Gastroesophageal sphincter (tissue), 4 donors: ENCODE measurements at regions not wholly inside any gene's neighbourhood (a gene's known extent, or its start where the extent isn't known, plus 50 kb on each side); places are given as distances from the start of the nearest gene placed in this dataset.

Experiments used
- ATAC-seq: fragments of 150-250 bp; one replicate; pipeline ENCODE4 v1.9.1; 2016; ENCODE audit warnings: mild to moderate bottlenecking, moderate library complexity
- H3K27ac ChIP-seq, 4 donors: fragments of 200-600 bp; sonication (generic) in 3 of 4; 1 replicate in 3 of 4; 2 replicates in 1 of 4; pipeline ENCODE4 v1.5.1; 2016 to 2019
- H3K27me3 ChIP-seq: fragments of 200-600 bp; sonication (generic); one replicate; pipeline ENCODE4 v1.5.1; 2019
- H3K36me3 ChIP-seq, 2 donors: fragments of 200-600 bp; sonication (generic); one replicate each; pipeline ENCODE4 v1.5.1; 2019; ENCODE audit warnings: control low read depth in 1 of 2
- H3K4me1 ChIP-seq, 3 donors: fragments of 200-600 bp; sonication (generic); 1 replicate in 2 of 3; 2 replicates in 1 of 3; pipeline ENCODE4 v1.5.1; 2016 to 2019; ENCODE audit warnings: control low read depth in 2 of 3
- H3K4me3 ChIP-seq, 2 donors: fragments of 200-600 bp; sonication (generic); one replicate each; pipeline ENCODE4 v1.5.1; 2019; ENCODE audit warnings: mild to moderate bottlenecking in 1 of 2, moderate library complexity in 1 of 2
- H3K9me3 ChIP-seq, 3 donors: fragments of 200-600 bp; sonication (generic); one replicate each; pipeline ENCODE4 v1.5.1; 2017 to 2019; ENCODE audit warnings: control low read depth in 2 of 3
- EP300 ChIP-seq: sonication (generic); formaldehyde crosslinking; IDR thresholded peaks from one replicate; pipeline ENCODE4 v1.6.1; 2017; ENCODE audit warnings: antibody characterized with exemption, mild to moderate bottlenecking
- POLR2A ChIP-seq, 2 donors: fragments of 450-650 bp; IDR thresholded peaks; one replicate each; pipeline ENCODE4 v1.6.1; 2017; ENCODE audit warnings: antibody characterized with exemption in 2 of 2, mild to moderate bottlenecking in 2 of 2, moderate library complexity in 1 of 2
- POLR2AphosphoS5 ChIP-seq: sonication (generic); formaldehyde crosslinking; IDR thresholded peaks from one replicate; pipeline ENCODE4 v1.6.1; 2017; ENCODE audit warnings: antibody characterized with exemption
- WGBS, 2 donors: methylation state at CpG; one replicate each; pipeline ENCODE4 v1.1.5; 2018; ENCODE audit warnings: low coverage in 1 of 2; 5-methylcytosine and 5-hydroxymethylcytosine counted together
- TF ChIP-seq, protein P1 (sequence below), 4 experiments: fragments of 200-600 bp in 2 of 4; fragments of 450-650 bp in 2 of 4; sonication (generic) in 1 of 4; IDR thresholded peaks; one replicate each; pipeline ENCODE4 v1.5.1; 2017 to 2019; ENCODE audit warnings: antibody characterized with exemption in 4 of 4, mild to moderate bottlenecking in 2 of 4, moderate library complexity in 2 of 4

DNA sequence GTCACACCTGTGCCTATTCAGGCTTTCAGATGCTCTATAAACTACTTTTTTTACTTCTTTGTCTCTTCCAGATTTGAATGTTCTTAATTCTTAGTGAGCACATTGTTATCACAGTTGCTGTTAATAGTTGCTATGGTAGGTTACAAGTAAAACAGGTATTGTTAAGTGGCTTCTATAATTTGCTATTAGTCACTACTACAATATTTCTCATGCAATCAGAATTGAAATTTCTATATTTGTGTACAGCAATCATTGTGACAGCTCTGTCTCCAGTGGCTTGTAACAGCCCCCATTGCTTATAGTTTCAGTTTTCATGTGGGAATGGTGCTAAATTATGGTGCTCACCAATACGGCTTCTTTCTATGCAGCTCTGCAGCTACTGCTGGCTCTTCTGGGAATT, 318.4 kb upstream of the GOLIM4 start:
- Histone ChIP-seq H3K4me3 (no peak overlapping the region), H3K9me3 (no peaks in the 10 kb centered on the region), H3K27ac (no peak overlapping the region), H3K4me1 (no peaks in the 10 kb centered on the region), H3K36me3 (no peaks in the 10 kb centered on the region), H3K27me3 (no peaks in the 10 kb centered on the region)
- no peak for TF ChIP-seq POLR2AphosphoS5
- TF ChIP-seq, protein P1, sequence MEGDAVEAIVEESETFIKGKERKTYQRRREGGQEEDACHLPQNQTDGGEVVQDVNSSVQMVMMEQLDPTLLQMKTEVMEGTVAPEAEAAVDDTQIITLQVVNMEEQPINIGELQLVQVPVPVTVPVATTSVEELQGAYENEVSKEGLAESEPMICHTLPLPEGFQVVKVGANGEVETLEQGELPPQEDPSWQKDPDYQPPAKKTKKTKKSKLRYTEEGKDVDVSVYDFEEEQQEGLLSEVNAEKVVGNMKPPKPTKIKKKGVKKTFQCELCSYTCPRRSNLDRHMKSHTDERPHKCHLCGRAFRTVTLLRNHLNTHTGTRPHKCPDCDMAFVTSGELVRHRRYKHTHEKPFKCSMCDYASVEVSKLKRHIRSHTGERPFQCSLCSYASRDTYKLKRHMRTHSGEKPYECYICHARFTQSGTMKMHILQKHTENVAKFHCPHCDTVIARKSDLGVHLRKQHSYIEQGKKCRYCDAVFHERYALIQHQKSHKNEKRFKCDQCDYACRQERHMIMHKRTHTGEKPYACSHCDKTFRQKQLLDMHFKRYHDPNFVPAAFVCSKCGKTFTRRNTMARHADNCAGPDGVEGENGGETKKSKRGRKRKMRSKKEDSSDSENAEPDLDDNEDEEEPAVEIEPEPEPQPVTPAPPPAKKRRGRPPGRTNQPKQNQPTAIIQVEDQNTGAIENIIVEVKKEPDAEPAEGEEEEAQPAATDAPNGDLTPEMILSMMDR (IDR thresholded peaks at IDR 0.05) = no peak
- TF ChIP-seq POLR2A (IDR thresholded peaks at IDR 0.05) = no peak
- no peak for TF ChIP-seq EP300
- 67 to 75% methylated on average over 1 of the region's 1 CpG for WGBS, 2 donors
- ATAC-seq = no peak

DNA sequence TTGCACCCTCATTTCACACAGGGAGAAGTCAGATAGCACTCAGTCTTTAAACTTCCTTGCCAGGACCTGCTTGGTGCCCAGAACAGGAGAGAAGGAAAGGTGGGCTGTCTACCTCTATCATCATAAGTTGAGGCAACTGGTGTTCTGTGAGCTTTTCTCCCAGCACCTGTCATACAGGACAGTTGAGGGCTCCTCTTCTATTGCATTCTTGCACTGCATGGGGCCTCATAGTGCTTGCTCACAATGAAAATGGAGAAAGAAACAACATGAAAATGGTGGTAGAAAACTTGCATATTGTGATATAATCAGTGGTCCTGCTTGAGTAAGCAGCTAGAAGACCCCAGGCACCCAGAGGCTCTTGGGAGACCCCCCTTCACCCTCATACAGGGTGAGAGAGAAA, 311.7 kb upstream of the GOLIM4 start:
- TF ChIP-seq, protein P1 (IDR thresholded peaks at IDR 0.05) = no peak
- no peak for TF ChIP-seq POLR2AphosphoS5
- no peak for TF ChIP-seq POLR2A (IDR thresholded peaks at IDR 0.05)
- no peak for TF ChIP-seq EP300
- H3K27ac ChIP-seq = no peak overlapping the region
- H3K9me3 ChIP-seq = no peaks in the 10 kb centered on the region
- no peaks in the 10 kb centered on the region for H3K36me3 ChIP-seq
- H3K4me1 ChIP-seq = no peaks in the 10 kb centered on the region
- H3K27me3 ChIP-seq = no peaks in the 10 kb centered on the region
- H3K4me3 ChIP-seq = no peak overlapping the region
- no peak for ATAC-seq

DNA sequence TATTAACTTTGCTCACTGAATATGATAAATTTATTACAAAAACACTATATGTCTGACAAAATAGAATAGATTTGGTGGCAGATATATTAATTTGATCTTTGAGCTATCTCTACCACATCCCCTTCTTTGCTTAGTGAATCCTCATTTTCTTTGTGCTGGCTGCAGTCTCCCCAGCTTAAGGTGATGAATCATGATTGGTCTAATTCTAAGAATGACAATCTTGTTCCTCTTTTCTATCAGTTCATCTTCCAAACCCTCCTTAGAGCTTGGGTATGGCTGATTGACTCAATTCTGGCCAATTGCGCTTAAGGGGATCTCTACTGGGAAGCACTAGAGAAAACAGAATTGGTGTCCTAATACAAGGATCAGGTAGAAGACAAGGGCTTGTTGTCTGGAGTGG, 309.6 kb upstream of the GOLIM4 start:
- TF ChIP-seq POLR2AphosphoS5 (no peak), POLR2A (IDR thresholded peaks at IDR 0.05) (no peak), EP300 (no peak)
- TF ChIP-seq, protein P1 (IDR thresholded peaks at IDR 0.05) = no peak
- Histone ChIP-seq H3K4me3 (no peak overlapping the region), H3K27me3 (no peaks in the 10 kb centered on the region), H3K4me1 (no peaks in the 10 kb centered on the region), H3K36me3 (no peaks in the 10 kb centered on the region), H3K27ac (no peak overlapping the region), H3K9me3 (no peaks in the 10 kb centered on the region)
- WGBS, 2 donors = no CpG with 5 or more reads among the region's 1 CpG
- ATAC-seq = no peak

DNA sequence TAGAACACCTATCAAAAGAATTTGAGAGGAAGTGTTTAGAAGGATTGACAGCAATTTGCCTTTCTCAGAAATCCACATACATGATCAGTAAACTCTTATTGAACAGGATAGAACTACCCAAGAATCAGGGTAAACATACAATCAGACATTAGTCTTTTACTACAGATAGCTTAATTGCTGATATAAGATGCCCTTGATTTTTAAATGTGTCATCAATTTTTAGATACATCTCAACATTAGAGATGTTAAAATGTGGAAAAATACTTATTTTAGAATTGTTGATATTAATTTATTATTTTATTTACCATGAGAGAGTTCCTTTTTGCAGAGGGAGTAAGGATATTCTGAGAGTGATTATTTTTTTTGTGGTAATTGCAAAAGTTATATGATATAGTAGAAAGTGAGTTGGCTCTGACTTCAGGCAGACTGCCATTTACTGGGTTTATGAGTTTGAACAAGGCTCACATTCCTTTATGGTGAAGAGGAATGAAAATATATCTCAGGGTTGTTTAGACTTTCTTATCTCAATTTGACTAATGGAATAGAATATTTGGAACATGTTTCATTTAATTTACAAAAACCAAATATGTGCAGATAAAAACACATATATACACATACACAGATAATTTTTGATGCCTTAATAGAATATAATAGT, 302.8 kb upstream of the GOLIM4 start:
- H3K4me1 ChIP-seq = no peaks in the 10 kb centered on the region
- no peaks in the 10 kb centered on the region for H3K9me3 ChIP-seq
- ATAC-seq = no peak
- H3K36me3 ChIP-seq = no peaks in the 10 kb centered on the region
- no peak overlapping the region for H3K27ac ChIP-seq
- H3K27me3 ChIP-seq = no peaks in the 10 kb centered on the region
- H3K4me3 ChIP-seq = no peak overlapping the region
- TF ChIP-seq EP300 = no peak
- TF ChIP-seq POLR2A (IDR thresholded peaks at IDR 0.05) = no peak
- TF ChIP-seq POLR2AphosphoS5 = no peak
- TF ChIP-seq, protein P1 (IDR thresholded peaks at IDR 0.05) = no peak

DNA sequence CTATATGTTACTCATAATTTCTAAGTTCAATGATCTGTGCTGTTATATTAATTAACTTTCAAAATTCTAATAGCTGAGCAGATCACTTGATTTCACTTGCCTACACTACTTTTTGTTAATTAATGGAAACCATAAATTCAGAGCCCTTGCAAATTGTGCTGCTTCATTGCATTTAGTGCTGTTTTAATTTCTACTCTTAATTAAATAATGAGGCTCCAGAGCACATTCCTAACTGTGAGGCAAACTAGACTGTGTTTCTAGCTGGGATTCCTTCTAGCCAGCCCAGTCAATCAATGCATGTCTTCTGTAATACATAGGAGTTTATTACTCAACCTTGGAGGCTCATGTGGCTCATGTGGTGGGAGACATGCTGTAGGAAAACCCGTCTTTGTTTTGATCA, 301.1 kb upstream of the GOLIM4 start:
- ATAC-seq = no peak
- Histone ChIP-seq H3K27me3 (no peaks in the 10 kb centered on the region), H3K4me1 (no peaks in the 10 kb centered on the region), H3K9me3 (no peaks in the 10 kb centered on the region), H3K4me3 (no peak overlapping the region), H3K36me3 (no peaks in the 10 kb centered on the region), H3K27ac (no peak overlapping the region)
- no peak for TF ChIP-seq EP300
- no peak for TF ChIP-seq POLR2A (IDR thresholded peaks at IDR 0.05)
- 56 to 80% methylated on average over 1 of the region's 1 CpG for WGBS, 2 donors
